ENCODE measurements at regions not wholly inside any gene's neighbourhood (a gene's known extent, or its start where the extent isn't known, plus 50 kb on each side); places are given as distances from the start of the nearest gene placed in this dataset.

DNA sequence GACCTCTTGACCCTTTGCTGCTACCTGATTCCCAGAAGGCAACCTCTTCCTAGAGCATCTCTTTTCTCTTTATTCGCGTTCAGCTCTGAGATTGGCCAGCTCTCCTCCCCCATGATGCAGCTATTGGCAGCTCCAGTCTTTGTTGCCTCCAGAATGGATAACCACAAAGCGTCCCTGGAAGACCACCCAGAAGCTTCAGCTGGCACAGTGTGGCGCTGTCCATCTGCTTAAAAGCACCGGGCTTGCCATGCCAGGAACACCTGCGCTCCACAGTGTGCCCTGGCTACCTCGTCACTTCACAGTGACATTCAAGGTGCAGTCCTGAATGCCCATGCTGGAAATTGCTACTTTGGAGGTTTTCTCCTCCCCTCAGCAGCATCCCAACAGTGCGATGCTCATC is 353.9 kb downstream of the LMO4 start:
- no peak for DNase-seq (ENCODE audit: low read depth)

DNA sequence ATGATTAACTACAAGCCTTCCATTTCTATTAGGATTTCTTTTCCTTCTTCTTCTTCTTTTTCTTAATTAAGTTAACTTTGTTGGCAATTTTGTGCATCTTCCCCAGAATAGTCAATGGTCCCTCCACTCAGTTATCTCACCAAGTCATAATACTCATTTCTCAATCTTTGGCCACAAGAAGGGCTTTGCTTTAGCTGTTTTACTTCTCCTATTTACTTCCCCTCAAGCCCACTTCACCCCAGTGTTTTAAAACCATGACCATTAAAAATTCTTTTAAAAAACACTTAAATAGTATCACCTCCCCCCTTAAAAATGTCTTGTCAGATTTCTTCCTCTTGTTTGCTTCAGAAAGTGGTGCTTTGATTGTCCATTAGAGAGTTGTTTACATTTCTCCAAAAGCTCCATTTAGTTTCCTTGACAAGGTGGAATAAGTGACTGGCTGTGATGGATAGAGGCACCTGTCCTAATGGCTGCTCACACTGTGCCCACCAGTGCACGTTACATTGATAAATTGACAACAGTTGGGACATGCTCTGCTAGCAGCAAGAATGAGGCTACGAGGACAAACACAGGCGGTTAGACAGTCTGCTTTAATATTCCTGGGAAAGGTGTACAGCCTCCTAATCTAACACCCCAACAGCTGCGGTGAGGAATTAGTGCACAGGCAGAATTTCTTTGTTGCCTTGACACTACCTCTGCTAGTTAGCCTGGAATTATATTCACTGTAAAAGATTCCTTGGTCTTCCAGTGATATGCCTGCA is 354.7 kb downstream of the LMO4 start:
- no peak for DNase-seq (ENCODE audit: low read depth)

DNA sequence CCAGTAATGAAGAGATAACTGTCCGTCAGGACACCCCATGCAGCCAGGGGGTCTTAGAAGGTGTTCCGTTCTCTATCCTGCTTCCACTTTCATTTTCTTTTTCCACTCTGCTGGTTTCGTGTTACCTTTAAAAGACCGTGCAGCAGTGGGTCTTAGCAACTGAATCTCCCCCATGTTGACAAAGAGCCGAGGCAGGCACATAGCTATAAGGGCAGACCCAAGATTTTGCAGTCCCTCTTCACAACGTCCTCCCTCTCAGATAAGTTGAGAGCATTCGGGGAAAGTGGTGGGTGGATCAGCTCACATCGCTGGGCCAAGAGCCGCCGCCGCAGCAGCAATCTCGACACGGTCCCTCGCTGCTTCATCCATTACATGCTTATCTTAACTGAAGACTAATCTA is 355.5 kb downstream of the LMO4 start:
- DNase-seq (ENCODE audit: low read depth) = no peak

DNA sequence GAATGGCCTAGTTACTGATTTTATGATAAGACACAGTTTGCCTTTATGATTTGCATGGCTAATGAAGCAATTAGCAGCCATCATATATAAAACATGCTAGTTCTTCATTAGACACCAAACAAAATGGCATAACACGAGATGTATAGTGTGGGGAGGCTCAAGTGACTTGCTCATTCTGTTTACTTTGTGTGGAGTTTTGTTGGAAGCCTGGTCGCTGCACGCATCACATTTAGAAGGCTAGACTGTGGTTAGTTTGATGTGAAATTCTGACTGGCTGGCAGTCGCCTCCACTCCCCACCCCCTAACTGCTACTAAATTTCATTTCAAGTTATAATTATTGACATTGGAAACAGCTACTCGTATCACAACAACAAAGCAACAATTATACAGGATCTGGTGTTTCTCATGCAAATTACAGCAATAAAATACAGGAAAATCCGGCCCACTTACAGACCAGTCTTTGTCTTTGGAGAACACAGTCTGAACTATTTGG is 356.1 kb downstream of the LMO4 start:
- no peak for DNase-seq (ENCODE audit: low read depth)

DNA sequence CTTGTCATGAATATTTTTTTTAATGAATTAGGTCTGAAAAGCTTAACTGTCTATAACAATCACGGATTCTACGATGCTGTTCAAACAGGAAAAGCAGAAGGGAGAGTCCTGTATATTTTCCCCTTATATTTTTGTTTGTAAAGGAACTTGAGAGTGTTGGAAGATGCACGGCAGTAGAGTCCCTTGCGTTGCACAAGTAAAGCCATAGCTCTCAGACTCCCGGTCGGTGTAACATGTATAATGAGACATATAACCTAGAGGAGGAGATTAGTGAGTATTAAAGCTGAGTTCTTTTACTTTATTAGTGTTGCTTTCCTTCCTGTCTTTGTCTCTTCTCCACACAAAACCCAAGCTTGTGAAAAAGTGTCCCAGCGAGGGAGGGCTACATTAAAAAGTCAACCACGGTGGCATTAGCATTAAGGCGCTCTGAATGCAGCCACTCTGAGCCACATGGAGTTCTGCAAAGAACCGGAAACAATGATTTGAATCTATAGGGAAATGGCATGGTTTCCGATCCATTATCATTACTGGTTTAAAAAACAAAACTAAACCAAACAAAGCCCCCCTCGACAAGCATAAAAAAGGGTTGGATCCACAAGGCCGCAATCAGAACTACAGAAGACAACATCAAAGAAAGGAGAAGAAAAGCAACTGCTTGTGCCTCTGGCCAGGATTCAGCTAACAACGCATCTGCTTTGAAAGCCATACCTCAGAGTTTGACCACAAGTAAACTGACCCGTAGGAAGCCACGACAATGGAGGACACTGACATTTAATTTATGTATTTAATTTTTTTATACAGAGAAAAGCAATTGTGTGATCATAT is 356.8 kb downstream of the LMO4 start:
- no peak for DNase-seq (ENCODE audit: low read depth)

DNA sequence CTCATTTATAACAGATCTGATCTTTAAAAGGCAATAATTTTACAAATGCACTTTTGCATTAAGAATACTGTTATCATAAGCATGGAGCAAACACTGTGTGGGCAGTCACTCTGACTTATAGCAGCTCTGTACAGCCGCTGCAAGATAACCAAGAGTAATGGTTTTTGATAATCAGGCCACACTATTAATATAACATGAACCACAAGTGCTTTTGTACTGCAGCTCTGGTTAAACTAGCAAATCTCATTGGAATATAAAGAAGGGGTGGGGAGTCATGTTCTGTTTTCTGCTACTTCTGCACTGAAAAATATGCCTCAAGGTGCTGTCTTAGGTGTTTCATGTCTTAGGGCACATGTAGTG is 357.4 kb downstream of the LMO4 start:
- DNase-seq (ENCODE audit: low read depth) = no peak

DNA sequence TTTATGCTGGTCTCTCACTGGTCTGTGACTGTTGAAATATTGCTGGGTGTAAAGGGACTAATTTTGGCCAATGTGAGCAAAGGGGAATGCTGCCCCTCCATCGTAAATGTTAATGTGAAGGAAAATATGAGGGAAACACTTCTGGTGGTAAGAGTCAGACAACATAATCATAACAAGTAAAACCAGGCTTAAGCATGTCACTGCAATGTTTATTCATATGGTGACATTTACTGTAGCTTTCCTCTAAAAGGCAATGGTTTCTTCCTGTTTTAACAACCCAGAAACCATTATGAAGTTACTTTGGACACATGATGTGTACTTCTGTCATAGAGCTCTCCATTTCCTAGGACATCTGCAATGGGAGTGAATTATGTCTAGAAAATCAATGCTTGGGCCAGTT is 358.0 kb downstream of the LMO4 start:
- DNase-seq (ENCODE audit: low read depth) = no peak

DNA sequence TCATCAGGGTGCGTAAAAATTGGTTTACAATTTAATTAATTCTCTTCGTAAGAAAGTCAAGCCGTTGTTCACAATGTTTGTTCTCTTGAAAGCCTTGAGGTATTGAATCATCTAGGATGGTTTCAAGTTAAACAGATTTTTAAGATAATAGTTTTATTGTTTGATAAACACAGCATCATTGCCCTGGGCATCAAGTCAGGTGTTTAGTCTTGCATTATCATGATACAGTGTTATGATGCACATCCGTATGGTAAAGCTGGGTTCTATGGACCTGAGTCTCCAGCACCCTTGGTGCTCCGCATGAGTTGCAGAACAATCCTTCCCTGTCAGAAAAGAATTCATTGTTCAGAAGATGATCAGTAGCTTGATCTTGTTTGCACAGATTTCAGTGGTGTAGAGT is 359.5 kb downstream of the LMO4 start:
- no peak for DNase-seq (ENCODE audit: low read depth)

DNA sequence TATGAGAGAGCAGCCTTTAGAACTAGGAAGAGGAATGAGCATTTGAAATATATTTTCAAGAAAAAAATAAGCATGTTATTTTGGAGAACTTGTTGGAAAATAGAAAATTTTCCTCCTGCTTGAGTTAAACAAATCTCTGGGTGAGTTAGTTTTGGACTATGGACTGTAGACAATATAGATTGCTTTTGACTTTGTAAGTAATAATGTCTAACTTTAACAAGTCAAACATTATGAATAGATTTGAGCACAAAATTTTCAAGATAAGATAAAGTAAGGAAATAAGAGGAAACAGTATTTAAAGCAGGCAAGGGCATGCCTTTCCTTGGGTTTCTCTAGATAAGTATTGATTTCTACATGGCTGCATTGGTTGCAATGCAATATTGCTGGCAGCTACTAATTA is 360.8 kb downstream of the LMO4 start:
- DNase-seq (ENCODE audit: low read depth) = no peak

DNA sequence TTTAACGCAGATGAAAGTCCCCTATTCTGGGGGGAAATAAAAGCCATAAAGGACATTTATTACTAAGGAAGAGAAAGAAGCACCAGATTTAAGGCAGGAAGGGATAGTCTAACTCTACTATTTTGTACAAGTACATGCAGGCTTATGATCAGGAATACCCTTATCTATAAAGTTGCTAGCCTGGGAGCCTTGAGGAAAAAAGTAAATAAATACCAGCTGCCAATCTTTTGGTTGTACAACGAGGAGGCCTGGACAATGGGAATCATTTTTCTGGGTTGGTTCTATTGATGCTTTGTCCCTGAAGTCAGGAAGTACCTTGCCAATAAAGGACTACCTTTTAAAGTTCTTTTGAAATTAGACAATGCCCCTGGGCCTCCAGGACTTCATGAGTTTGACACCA is 367.8 kb downstream of the LMO4 start:
- no peak for DNase-seq (ENCODE audit: low read depth)

DNA sequence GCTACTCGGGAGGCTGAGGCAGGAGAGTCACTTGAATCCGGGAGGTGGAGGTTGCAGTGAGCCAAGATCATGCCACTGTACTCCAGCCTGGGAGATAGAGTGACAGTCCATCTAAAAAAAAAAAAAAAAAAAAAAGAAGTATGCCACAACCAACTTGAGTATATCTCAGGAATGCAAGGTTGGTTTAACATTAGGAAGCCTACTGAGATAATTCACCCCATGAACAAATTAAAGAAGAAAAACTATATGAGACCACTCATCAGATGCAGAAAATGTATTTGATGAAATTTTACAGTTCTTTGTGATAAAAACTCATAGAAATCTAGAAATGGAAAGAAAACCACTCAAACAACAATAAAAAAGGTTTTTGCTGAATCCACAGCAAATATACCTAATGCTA is 373.8 kb downstream of the LMO4 start:
- no peak for DNase-seq (ENCODE audit: low read depth)

DNA sequence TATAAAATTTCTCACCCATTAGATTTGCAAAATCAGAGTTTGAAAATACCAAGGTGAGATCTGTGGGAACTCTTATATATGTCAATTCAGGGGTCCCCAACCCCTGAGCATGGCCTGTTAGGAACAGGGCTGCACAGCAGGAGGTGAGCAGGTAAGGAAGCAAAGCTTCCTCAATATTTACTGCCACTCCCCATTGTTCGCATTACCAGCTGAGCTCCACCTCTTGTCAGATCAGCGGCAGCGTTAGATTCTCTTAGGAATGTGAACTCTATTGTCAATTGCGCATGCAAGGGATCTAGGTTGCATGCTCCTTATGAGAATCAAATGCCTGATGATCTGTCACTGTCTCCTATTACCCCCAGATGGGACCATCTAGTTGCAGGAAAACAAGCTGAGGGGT is 376.6 kb downstream of the LMO4 start:
- no peak for DNase-seq (ENCODE audit: low read depth)

DNA sequence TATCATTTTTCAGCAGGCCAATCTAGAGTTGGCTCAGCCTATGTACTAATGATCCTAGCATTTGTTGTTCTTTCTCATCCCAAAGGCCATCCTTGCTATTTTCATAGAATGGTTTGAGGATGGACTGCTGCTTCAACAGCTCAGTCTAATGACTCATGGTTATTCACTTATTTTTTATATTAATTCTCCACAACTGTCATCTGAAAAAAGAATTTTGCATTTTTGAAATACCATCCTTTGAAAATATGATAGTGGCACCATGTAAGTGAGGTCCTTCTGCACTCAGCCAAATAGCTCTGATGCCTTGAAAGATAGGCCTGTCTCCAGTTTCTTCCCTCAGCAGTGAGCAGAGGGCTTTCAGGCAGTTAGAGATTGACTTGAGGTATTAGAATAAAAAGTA is 377.5 kb downstream of the LMO4 start:
- DNase-seq (ENCODE audit: low read depth) = no peak

DNA sequence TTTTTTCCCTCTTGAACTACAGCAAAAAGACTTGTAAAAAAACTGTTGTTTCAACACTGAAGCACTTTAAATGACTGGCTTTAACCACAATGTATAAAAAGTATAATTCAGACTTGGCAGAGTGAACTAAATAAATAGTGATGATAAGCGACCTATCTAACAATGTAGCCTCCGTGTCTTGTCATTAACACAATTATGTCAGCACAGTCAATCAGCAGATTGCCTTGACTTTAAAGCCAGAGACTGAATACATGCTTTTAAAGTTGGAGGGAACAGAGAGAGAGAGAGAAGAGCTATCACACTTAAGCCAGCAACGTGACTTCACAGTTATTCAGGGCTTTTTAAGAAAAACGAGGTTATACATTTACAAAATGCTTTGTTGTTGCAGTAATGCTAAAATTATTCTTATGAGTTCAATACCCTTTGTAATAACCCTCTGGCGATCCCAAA is 378.1 kb downstream of the LMO4 start:
- DNase-seq (ENCODE audit: low read depth) = no peak

DNA sequence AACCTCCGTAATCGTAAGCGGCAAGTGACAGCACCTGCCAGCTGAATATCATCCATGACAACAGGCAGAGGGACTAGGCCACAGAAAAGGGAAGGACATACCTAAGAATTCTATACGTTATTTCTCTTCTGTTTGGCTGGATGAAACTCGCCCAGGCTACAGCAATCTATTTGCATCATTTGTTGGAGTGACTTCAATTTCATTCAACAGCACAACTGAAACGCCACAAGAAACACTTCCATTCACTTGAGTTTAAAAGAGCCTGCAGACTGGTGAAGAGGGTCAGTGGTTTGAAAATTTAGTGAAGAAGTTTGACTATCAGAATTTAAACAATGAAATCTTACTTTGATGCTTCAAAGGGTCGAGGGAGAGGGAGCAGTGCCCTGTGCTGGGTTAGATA is 378.7 kb downstream of the LMO4 start:
- no peak for DNase-seq (ENCODE audit: low read depth)

DNA sequence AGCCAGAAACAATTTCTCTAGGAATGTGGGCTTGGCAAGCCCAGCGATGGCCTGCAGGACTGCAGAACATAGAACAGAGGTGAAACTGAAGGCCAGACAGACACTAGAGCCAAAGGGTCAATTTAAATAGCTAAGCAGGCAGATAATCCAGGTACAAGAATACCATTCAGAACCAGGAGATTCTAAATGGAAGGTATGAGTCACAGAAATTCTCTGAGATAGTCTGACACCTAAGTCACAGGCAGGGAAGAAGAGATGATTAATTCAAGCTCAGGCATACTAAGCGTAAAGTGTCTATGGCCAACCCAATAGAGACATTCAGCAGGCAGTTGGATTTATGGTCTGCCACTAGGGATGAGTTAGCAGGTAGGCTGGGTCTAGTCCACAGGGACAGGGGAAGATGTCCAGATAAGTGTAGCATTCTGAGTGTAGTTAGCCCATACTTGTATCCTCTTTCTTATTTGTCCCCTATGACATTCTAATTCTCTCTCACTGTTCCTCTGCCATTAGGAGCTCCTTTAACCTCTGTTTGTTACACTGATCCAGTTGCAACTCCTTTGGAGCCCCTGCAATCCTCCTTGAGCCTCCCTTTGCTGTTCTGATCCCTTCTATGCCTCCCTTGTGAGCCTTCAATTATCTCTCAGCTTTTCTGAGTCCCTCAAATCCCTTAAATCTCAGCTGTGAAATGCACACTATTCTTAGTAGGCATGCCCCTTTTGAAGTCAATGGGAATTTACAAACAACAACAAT is 383.8 kb downstream of the LMO4 start:
- no peak for DNase-seq (ENCODE audit: low read depth)

DNA sequence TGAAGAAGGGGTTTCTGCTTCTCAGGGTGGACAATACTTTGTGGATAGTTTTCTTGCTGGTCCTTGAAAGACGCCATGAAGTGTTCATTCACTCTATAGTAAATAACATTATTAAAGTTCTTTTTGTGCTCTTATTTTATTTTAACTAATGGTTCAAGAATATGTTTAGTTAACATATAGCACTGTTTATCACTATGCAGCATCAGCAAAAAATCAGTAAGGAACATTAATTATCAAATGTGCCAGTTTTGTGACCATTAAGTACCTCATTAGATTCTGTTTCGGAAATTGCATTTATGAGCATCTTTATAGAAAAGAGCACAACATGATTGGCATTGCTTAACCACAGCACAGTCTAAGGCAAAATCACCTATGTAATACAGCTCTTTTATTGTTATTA is 385.6 kb downstream of the LMO4 start:
- DNase-seq (ENCODE audit: low read depth) = no peak

DNA sequence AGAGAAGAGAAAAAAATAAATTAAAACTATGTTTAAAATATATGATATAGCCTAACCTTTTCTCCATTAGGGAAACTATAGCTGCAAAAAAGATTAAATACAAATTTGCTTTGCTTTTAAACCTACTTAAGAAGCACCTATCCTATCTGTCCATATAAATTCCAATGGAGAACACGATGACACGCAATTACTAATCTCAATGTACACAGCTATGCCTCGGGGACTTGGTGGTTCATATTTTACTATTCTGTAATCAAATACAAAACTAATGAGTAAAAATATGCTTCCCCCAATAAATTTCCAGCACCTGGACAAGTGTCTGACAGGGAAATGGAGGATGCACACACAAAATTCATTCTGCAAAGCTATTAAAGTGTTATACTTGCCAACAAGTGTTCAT is 386.4 kb downstream of the LMO4 start:
- no peak for DNase-seq (ENCODE audit: low read depth)

DNA sequence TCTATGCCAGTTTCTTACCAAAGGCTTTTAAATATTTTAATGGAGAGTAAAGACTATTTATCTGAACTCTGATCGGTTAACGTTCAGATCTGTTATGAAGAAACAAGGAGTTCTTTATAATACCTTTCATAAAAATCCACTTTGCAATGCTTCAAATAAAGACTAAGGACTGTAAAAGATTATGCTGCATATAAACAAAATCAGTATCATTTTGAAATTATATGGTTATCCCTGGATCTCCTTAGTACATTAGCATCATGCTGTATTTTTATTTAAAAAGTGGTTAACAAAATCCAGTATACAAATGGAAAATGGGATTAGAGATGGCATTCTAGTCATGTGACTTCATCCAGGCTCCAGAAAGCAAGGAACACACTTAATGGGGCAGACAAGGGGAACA is 386.8 kb downstream of the LMO4 start:
- no peak for DNase-seq (ENCODE audit: low read depth)

DNA sequence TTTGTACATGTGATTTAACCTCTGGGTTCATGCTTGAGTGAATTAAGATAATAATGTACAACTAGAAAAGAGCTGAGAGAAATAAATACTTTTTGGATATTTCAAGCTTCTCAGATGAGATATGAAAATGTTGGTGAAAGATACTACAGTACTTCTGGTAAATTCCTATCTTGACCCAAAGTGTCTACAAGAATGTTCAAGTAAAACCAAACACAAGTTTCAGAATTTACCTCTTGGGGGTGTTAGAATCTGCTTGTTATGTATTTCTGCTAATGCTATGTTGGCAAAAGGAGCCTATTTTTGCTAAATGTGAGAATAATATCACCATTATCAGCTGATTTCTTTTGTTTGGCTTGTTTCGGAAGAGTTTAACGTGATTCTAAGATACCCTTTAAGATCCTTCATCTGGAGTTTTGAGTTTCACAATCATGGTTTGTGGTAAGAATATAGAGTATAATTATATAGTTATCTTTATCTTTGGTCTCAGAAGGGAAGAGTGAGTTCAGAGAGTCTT is 388.5 kb downstream of the LMO4 start:
- DNase-seq (ENCODE audit: low read depth) = no peak

DNA sequence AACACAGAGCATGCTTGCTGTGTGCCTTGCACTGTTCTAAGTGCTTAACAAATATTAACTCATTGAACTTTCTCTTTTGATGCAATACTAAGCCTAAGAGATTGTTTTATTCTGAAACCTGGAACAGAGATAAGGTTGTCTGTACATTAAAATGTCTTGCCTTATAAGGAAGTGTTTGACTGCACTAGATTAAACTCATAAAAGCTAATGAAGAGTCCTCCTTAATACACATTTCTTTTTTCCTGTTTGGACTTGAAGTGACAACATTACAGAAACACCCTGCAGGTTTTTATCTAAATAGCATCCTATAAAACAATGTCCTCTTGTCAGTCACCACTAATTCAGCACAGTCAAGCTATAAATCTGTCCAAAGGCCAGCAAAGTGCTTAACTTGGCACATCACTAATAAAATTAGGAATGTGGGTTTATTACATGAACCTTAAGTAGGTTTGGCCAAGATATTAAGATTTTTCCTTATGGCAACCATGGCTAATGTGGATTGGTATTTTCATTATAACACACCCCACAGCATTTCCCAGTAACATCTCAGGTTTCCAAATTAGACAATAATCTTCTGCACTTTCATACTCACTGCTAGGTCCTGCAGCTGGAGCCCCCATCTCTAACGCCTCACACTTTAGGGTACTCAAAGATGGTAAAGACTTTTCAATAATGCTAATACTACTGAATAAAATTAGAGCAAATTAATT is 389.7 kb downstream of the LMO4 start:
- DNase-seq (ENCODE audit: low read depth) = no peak

DNA sequence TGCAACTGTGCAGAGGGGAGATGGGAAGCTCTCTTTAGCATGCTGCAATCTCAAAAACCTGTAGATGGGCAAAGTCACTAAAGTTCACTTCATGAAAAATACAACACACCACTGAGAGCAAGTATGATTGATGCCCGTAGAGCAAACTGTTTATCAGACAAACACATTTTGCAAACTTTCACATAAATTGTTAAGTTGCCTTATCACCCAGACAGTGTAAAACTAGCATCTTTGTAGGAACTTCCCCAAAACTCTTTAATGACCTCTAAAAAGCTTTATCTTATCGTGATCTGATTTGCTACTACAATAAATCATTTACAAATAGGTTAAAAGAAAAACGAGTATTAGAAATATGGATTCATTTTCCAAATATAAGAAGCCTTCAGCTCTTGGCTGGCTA is 391.0 kb downstream of the LMO4 start:
- no peak for DNase-seq (ENCODE audit: low read depth)
